Progenitor cell of endocrine pancreas (in vitro differentiated cells): ENCODE measurements at regions not wholly inside any gene's neighbourhood (a gene's known extent, or its start where the extent isn't known, plus 50 kb on each side); places are given as distances from the start of the nearest gene placed in this dataset.

Source experiments
- DNase-seq: peaks from one replicate; pipeline ENCODE4 v3.0.0; 2021; ENCODE audit warnings: low spot score; ENCODE audit not compliant: unreplicated experiment
- H3K27ac Mint-ChIP-seq: 2 replicates; pipeline ENCODE4 v1.8.0; 2021; ENCODE audit warnings: mild to moderate bottlenecking, moderate library complexity, mixed read lengths
- H3K27me3 Mint-ChIP-seq: 2 replicates; pipeline ENCODE4 v1.8.0; 2021; ENCODE audit warnings: mixed read lengths
- H3K36me3 Mint-ChIP-seq: 2 replicates; pipeline ENCODE4 v1.8.0; 2022; ENCODE audit warnings: mixed read lengths; ENCODE audit not compliant: insufficient read depth
- H3K4me1 Mint-ChIP-seq: 2 replicates; pipeline ENCODE4 v1.8.0; 2021; ENCODE audit warnings: low read depth, mixed read lengths
- H3K4me3 Mint-ChIP-seq: 2 replicates; pipeline ENCODE4 v1.8.0; 2021; ENCODE audit warnings: low read depth, mild to moderate bottlenecking, moderate library complexity, mixed read lengths
- H3K9me3 Mint-ChIP-seq: 2 replicates; pipeline ENCODE4 v1.8.0; 2021; ENCODE audit warnings: low read depth, mixed read lengths
- TF ChIP-seq, protein P1 (sequence below): fragments of 200-600 bp; sonication (generic); IDR thresholded peaks from one replicate; pipeline ENCODE4 v1.5.0; 2021; ENCODE audit warnings: antibody characterized with exemption, mild to moderate bottlenecking; ENCODE audit not compliant: unreplicated experiment

DNA sequence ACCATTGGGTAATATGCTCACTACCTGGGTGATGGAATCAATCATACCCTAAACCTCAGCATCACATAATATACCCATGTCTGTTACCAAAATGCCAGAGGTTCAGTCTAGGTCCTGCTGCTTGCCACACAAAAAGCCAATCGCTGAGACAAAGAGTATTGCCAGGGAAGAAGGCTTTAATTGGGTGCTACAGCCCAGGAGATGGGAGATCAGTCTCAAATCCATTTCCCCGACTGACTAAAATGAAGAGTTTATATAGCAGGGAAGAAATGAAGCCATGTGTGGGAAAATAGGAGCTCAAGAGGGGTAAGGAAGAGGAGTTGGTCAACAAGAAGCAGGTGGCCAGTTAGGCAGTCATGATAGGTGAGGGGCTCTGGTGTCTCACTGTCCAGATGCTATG, 149.6 kb downstream of the QRSL1 start:
- Mint-ChIP-seq H3K27me3 (no peaks in the 10 kb centered on the region), H3K27ac (no peak overlapping the region), H3K36me3 (peaks cover 23% of the 10 kb centered on the region), H3K4me1 (peaks cover 32% of the 10 kb centered on the region), H3K4me3 (no peak overlapping the region), H3K9me3 (peaks cover 27% of the 10 kb centered on the region)
- DNase-seq = no peak
- TF ChIP-seq, protein P1, sequence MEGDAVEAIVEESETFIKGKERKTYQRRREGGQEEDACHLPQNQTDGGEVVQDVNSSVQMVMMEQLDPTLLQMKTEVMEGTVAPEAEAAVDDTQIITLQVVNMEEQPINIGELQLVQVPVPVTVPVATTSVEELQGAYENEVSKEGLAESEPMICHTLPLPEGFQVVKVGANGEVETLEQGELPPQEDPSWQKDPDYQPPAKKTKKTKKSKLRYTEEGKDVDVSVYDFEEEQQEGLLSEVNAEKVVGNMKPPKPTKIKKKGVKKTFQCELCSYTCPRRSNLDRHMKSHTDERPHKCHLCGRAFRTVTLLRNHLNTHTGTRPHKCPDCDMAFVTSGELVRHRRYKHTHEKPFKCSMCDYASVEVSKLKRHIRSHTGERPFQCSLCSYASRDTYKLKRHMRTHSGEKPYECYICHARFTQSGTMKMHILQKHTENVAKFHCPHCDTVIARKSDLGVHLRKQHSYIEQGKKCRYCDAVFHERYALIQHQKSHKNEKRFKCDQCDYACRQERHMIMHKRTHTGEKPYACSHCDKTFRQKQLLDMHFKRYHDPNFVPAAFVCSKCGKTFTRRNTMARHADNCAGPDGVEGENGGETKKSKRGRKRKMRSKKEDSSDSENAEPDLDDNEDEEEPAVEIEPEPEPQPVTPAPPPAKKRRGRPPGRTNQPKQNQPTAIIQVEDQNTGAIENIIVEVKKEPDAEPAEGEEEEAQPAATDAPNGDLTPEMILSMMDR = no peak

DNA sequence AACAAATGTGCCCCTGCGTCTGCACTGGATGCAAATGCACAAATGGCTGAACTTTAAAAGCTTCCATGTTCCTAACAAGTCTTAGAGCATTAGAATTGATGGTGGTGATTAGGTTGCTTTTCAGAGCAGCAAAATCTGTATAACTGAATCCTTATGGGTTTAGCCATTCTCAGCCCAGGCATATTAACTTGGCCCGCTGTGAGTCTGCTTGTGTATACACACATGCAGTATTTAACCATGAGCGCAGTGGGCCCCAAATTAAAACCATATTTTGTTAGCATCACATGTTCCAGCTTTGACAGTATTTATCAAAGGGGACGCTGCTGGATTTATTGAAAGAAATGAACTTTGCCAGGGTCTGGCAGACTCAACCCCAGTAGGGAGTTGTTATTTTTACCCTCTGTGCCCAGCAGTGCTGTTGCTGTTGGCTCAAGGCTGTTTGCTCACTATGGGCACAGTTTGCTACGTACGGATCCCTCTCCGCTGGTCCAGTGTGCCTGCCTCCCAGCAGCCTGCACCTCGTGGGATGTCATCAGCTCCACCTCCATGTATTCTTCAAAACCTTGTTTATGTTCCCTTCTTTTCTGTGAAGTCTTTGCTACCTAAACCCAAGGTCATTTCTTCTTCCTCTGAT, 144.7 kb downstream of the QRSL1 start:
- Mint-ChIP-seq H3K9me3 (peaks cover 13% of the 10 kb centered on the region), H3K27me3 (no peaks in the 10 kb centered on the region), H3K4me1 (peaks cover 21% of the 10 kb centered on the region), H3K36me3 (peaks cover 14% of the 10 kb centered on the region), H3K4me3 (no peak overlapping the region), H3K27ac (peak overlapping the region; percentile 94)
- DNase-seq = no peak
- TF ChIP-seq, protein P1 = no peak

DNA sequence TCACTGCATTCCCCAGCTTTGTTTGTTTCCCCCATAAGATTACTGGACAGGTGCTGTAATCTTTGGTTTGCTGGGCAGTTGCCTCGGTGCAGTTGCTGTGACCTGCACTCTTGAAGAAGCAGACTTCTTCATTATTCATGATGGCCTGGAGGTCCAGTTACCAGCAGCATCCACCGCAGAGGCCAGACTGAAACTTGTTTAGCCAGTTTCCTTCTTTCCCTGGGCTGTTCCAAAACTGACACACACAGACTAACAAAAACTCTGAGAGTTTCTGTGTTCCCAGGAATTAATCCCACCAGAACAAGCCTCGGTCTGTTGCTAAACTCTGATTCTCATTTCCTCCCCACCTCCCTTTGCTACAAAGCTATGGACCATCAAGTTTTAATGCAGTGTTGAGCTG, 144.1 kb downstream of the QRSL1 start:
- no peak for DNase-seq
- Mint-ChIP-seq H3K27ac (peak overlapping the region; percentile 94), H3K9me3 (peaks cover 10% of the 10 kb centered on the region), H3K4me1 (peaks cover 21% of the 10 kb centered on the region), H3K27me3 (no peaks in the 10 kb centered on the region), H3K4me3 (peak overlapping the region; percentile 31), H3K36me3 (peaks cover 10% of the 10 kb centered on the region)
- TF ChIP-seq, protein P1 = no peak

DNA sequence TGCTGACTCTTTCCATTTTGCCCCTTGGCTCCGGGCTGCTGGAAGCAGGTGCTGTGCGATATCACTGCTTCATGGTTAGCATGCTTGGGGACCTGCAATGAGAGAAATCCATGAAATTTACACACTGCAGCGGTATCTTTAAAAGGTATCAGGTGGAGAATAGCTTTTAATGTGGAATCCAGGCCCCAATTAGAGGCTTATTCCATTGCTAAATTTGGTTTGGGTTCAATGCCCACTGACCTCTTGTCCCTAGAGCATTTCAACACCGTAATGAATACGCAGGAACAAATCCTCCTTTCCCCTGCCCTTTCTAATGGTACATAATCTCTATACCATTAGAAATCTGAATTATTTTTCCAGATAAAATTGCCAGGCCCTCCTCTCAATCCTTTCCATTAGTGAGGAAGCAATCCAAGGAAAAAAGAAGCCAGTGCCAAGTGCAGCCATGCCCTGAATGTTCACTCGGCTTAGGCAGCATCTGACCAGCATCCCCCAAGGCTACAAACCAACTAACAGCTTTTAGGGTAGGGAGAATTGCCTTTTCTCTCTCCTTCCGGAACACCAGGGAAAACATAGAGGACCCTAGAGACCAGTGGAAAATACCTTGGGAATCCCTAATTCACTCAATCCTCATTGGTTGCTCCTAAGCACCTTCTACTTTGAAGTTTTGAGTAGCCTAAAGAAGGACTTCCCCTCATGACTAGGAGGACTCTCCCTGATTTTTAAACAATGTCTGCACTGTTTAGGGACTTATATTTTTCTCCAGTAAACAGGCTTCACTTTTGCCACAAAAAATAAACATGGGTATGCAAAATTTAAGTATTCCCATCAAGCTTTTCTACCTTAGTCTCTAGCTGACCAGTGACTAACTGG, 143.1 kb downstream of the QRSL1 start:
- DNase-seq = no peak
- Mint-ChIP-seq H3K9me3 (peaks cover 9% of the 10 kb centered on the region), H3K36me3 (peaks cover 10% of the 10 kb centered on the region), H3K27ac (no peak overlapping the region), H3K27me3 (no peaks in the 10 kb centered on the region), H3K4me3 (no peak overlapping the region), H3K4me1 (peaks cover 21% of the 10 kb centered on the region)
- TF ChIP-seq, protein P1 = no peak

DNA sequence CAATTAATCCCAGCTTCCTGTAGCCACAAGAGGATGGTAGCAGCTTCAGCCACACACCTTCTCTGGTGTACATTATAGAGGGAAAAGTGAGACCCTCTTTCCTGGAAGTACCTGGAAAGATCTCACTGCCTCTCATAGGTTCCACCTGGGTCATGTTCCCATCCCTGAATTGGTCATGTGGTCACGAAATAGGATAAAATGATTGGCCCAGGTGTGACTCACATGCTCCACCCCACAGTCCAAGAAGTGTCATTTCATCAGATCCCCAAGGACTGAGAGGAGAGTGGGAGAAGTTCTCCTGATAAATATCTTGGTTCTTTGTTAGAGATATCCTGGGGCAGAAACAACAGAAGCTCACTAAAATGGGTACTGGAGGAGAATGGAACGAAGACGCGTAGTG, 142.4 kb downstream of the QRSL1 start:
- TF ChIP-seq, protein P1 = no peak
- peaks cover 11% of the 10 kb centered on the region for H3K9me3 Mint-ChIP-seq
- peaks cover 11% of the 10 kb centered on the region for H3K36me3 Mint-ChIP-seq
- H3K27me3 Mint-ChIP-seq = no peaks in the 10 kb centered on the region
- H3K4me3 Mint-ChIP-seq = no peak overlapping the region
- peak overlapping the region; percentile 12 for H3K27ac Mint-ChIP-seq
- no peak for DNase-seq
- peaks cover 22% of the 10 kb centered on the region for H3K4me1 Mint-ChIP-seq
